ENCODE measurements at regions not wholly inside any gene's neighbourhood (a gene's known extent, or its start where the extent isn't known, plus 50 kb on each side); places are given as distances from the start of the nearest gene placed in this dataset.

- ChIA-PET CTCF (no interaction called here), POLR2A (no interaction called here)
- peaks cover 15% of the 10 kb centered on the region for H3K9me3 ChIP-seq (ENCODE audit: control insufficient read depth, insufficient read depth, low read length)
- no peak overlapping the region for H3K27ac ChIP-seq (ENCODE audit: low read depth, low read length)
- no peak overlapping the region for H3K4me3 ChIP-seq (ENCODE audit: low read depth, low read length)
- TF ChIP-seq, protein P1, sequence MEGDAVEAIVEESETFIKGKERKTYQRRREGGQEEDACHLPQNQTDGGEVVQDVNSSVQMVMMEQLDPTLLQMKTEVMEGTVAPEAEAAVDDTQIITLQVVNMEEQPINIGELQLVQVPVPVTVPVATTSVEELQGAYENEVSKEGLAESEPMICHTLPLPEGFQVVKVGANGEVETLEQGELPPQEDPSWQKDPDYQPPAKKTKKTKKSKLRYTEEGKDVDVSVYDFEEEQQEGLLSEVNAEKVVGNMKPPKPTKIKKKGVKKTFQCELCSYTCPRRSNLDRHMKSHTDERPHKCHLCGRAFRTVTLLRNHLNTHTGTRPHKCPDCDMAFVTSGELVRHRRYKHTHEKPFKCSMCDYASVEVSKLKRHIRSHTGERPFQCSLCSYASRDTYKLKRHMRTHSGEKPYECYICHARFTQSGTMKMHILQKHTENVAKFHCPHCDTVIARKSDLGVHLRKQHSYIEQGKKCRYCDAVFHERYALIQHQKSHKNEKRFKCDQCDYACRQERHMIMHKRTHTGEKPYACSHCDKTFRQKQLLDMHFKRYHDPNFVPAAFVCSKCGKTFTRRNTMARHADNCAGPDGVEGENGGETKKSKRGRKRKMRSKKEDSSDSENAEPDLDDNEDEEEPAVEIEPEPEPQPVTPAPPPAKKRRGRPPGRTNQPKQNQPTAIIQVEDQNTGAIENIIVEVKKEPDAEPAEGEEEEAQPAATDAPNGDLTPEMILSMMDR (IDR thresholded peaks at IDR 0.05; ENCODE audit: low read depth, low read length) = no peak
- DNase-seq (ENCODE audit: low read depth, low spot score) = no peak
- H3K27me3 ChIP-seq (ENCODE audit: control insufficient read depth, insufficient read depth, low read length) = no peaks in the 10 kb centered on the region
These were observed 76.6 kb upstream of the NTRK2 start for GRCh38 chr9:84592918-84593317.

- Histone ChIP-seq H3K9me3 (ENCODE audit: control insufficient read depth, insufficient read depth, low read length) (peaks cover 13% of the 10 kb centered on the region), H3K27ac (ENCODE audit: low read depth, low read length) (no peak overlapping the region), H3K4me3 (ENCODE audit: low read depth, low read length) (no peak overlapping the region), H3K27me3 (ENCODE audit: control insufficient read depth, insufficient read depth, low read length) (no peaks in the 10 kb centered on the region)
- CTCF ChIA-PET = no interaction called here
- POLR2A ChIA-PET = no interaction called here
- DNase-seq (ENCODE audit: low read depth, low spot score) = no peak
- TF ChIP-seq, protein P1 (IDR thresholded peaks at IDR 0.05; ENCODE audit: low read depth, low read length) = no peak
These were observed 76.2 kb upstream of the NTRK2 start for GRCh38 chr9:84593352-84593751.

- Histone ChIP-seq H3K27ac (ENCODE audit: low read depth, low read length) (no peak overlapping the region), H3K27me3 (ENCODE audit: control insufficient read depth, insufficient read depth, low read length) (no peaks in the 10 kb centered on the region), H3K4me3 (ENCODE audit: low read depth, low read length) (no peak overlapping the region), H3K9me3 (ENCODE audit: control insufficient read depth, insufficient read depth, low read length) (peaks cover 10% of the 10 kb centered on the region; the same call in 1 of the 2 replicates)
- TF ChIP-seq, protein P1 (IDR thresholded peaks at IDR 0.05; ENCODE audit: low read depth, low read length) = no peak
- no peak for DNase-seq (ENCODE audit: low read depth, low spot score)
- ChIA-PET CTCF (no interaction called here), POLR2A (no interaction called here)
These were observed 72.4 kb upstream of the NTRK2 start for GRCh38 chr9:84597131-84597530.

DNA sequence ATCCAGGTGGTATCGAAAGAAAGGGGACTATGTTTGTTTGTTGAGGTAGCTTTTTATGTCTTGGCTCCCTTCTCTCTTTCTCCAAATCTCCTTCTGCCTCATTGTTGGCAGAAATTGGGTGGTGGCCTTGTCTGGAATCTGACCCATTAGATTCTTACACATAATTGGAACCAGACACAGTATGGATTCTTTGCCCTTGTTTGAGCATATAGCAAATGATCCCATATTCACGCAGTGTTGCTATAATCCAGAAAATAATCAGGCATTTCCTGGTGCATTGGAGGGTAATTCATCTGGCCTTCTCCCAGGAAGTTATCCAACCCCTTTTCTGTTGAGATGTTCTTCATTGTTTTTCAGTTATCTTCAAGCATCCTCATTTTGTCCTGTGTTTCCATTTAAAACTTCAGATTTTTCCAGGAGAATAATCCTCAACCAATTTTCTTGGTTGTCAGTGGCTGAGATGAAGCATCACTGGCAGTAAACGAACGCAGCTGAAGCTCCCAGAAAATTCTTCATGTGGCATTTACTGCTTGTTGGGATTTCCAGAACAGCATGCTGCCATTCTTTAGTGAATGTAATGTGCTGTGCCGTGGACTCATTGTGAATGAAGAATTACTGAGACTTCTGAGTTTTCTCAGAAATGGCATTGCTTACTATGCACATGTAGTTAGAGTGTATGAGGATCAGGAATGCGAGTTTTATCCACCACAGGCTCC is 70.5 kb upstream of the NTRK2 start:
- no peak for DNase-seq (ENCODE audit: low read depth, low spot score)
- CTCF ChIA-PET = no interaction called here
- Histone ChIP-seq H3K27ac (ENCODE audit: low read depth, low read length) (no peak overlapping the region), H3K9me3 (ENCODE audit: control insufficient read depth, insufficient read depth, low read length) (peaks cover 9% of the 10 kb centered on the region), H3K27me3 (ENCODE audit: control insufficient read depth, insufficient read depth, low read length) (no peaks in the 10 kb centered on the region), H3K4me3 (ENCODE audit: low read depth, low read length) (no peak overlapping the region)
- TF ChIP-seq, protein P1 (IDR thresholded peaks at IDR 0.05; ENCODE audit: low read depth, low read length) = no peak
- POLR2A ChIA-PET = no interaction called here

DNA sequence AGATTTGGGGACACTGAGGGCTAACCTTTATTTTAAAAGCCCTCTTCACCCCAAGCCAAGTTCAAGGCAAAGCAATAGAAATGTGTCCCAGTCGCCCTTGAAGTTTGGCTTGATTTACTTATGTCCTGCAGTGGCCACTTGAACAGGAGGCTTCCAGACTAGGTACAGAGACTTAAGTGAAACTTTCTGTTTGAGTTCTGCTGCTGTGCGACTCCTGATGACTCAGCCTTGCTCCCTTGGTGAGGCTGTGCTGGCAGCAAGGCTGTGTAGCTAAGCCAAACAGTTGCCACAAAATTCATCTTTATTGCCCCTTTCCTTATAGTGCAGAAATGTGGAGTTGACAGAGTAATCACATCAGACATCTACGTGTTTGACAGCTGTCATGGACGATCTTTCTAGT is 68.8 kb upstream of the NTRK2 start:
- TF ChIP-seq, protein P1 (IDR thresholded peaks at IDR 0.05; ENCODE audit: low read depth, low read length) = no peak
- DNase-seq (ENCODE audit: low read depth, low spot score) = no peak
- Histone ChIP-seq H3K9me3 (ENCODE audit: control insufficient read depth, insufficient read depth, low read length) (peaks cover 10% of the 10 kb centered on the region), H3K27ac (ENCODE audit: low read depth, low read length) (no peak overlapping the region), H3K27me3 (ENCODE audit: control insufficient read depth, insufficient read depth, low read length) (no peaks in the 10 kb centered on the region), H3K4me3 (ENCODE audit: low read depth, low read length) (no peak overlapping the region)
- ChIA-PET CTCF (no interaction called here), POLR2A (no interaction called here)

Data from AG04450 (cell line).